HCT116 (cell line): ENCODE measurements at regions not wholly inside any gene's neighbourhood (a gene's known extent, or its start where the extent isn't known, plus 50 kb on each side); places are given as distances from the start of the nearest gene placed in this dataset.

Source experiments
- ATAC-seq: fragments of 200-7000 bp; cut with Tn5 transposase; 2 replicates; pipeline ENCODE4 v1.9.1; 2020; ENCODE audit warnings: mild to moderate bottlenecking, moderate library complexity
- BruUV-seq: library from RNA; stranded (reverse); fragments of 400-500 nt; replicated peaks from 2 replicates; lab custom pipeline; 2021; lab: Mats Ljungman, UMichigan
- CTCF ChIA-PET: fragments of 300-600 bp; sonication (Branson Sonifier 250); formaldehyde crosslinking; loops from one replicate; lab custom pipeline; 2021; ENCODE audit warnings: antibody characterized with exemption; lab: Charles Lee
- POLR2A ChIA-PET: fragments of 300-600, 350-600 bp; sonication (Branson Sonifier 250); formaldehyde crosslinking; loops from one replicate; lab custom pipeline; 2021; ENCODE audit warnings: antibody characterized with exemption; lab: Charles Lee
- RAD21 ChIA-PET, 2 experiments: fragments of 300-600 bp; sonication (Branson Sonifier 250); formaldehyde crosslinking; loops; one replicate each; lab custom pipeline; 2023; ENCODE audit warnings: low total read pairs in 2 of 2; ENCODE audit not compliant: uncharacterized antibody in 2 of 2, unreplicated experiment in 2 of 2, low non-redundant PET in 1 of 2; lab: Charles Lee
- DNase-seq: peaks from one replicate; pipeline ENCODE4 v3.0.0-alpha.2; 2010; ENCODE audit warnings: low read depth, low spot score
- H2AFZ ChIP-seq: fragments of 200-600 bp; shearing (Covaris generic), sonication (generic); 2 replicates; pipeline ENCODE4 v1.6.1; 2017; ENCODE audit warnings: low read depth, mixed run types, mixed read lengths, antibody characterized with exemption, low read length; ENCODE audit not compliant: poor library complexity, severe bottlenecking
- H3K27ac ChIP-seq: 2 replicates; pipeline ENCODE4 v1.5.1; 2012; ENCODE audit warnings: low read depth, low read length
- H3K27me3 ChIP-seq: fragments of 200-600 bp; sonication (generic); 2 replicates; pipeline ENCODE4 v1.6.1; 2016; ENCODE audit warnings: mixed run types, low read length, mixed read lengths; ENCODE audit not compliant: insufficient read depth
- H3K36me3 ChIP-seq, 2 experiments: fragments of 200-500 bp in 1 of 2; fragments of 200-600 bp in 1 of 2; sonication (Bioruptor generic) in 1 of 2; sonication (generic) in 1 of 2; 2 replicates each; pipeline versions ENCODE4 v1.5.1 to v1.6.1; 2014 to 2016; ENCODE audit warnings: low read length in 2 of 2, inconsistent platforms in 1 of 2, mixed read lengths in 1 of 2, mixed run types in 1 of 2; ENCODE audit not compliant: insufficient read depth in 2 of 2, control insufficient read depth in 1 of 2
- H3K4me1 ChIP-seq, 2 experiments: fragments of 200-600 bp in 1 of 2; sonication (generic) in 1 of 2; 2 replicates each; pipeline versions ENCODE4 v1.5.1 to v1.6.1; 2012 to 2017; ENCODE audit warnings: low read length in 2 of 2, inconsistent platforms in 1 of 2, mild to moderate bottlenecking in 1 of 2, mixed read lengths in 1 of 2, mixed run types in 1 of 2, moderate library complexity in 1 of 2; ENCODE audit not compliant: insufficient read depth in 2 of 2, control insufficient read depth in 1 of 2
- H3K4me2 ChIP-seq: fragments of 200-600 bp; sonication (generic); 2 replicates; pipeline ENCODE4 v1.6.1; 2017; ENCODE audit warnings: mixed run types, low read length, mixed read lengths
- H3K4me3 ChIP-seq, 2 experiments: fragments of 200-600 bp in 1 of 2; sonication (generic) in 1 of 2; replicated peaks in 1 of 2; 2 replicates each; pipeline ENCODE4 v1.5.1; 2011 to 2016; ENCODE audit warnings: low read length in 2 of 2, control low read depth in 1 of 2, low read depth in 1 of 2, mild to moderate bottlenecking in 1 of 2, mixed read lengths in 1 of 2, mixed run types in 1 of 2
- H3K79me2 ChIP-seq: fragments of 200-600 bp; sonication (generic); 2 replicates; pipeline ENCODE4 v1.6.1; 2017; ENCODE audit warnings: mild to moderate bottlenecking, mixed run types, low read length, moderate library complexity, mixed read lengths; ENCODE audit not compliant: insufficient read depth
- H3K9ac ChIP-seq: fragments of 200-600 bp; sonication (generic); 2 replicates; pipeline ENCODE4 v1.6.1; 2016; ENCODE audit warnings: low read length, mixed read lengths
- H3K9me2 ChIP-seq: fragments of 200-600 bp; sonication (generic), shearing (Covaris generic); 2 replicates; pipeline ENCODE4 v1.6.1; 2017; ENCODE audit warnings: mixed run types, mild to moderate bottlenecking, moderate library complexity; ENCODE audit not compliant: insufficient read depth
- H3K9me3 ChIP-seq, 2 experiments: fragments of 200-500 bp in 1 of 2; fragments of 200-600 bp in 1 of 2; sonication (Bioruptor generic) in 1 of 2; sonication (generic) in 1 of 2; 2 replicates each; pipeline ENCODE4 v1.6.1; 2014 to 2017; ENCODE audit warnings: low read length in 2 of 2, mixed read lengths in 2 of 2, inconsistent platforms in 1 of 2, low read depth in 1 of 2, mild to moderate bottlenecking in 1 of 2, mixed run types in 1 of 2, moderate library complexity in 1 of 2; ENCODE audit not compliant: control insufficient read depth in 1 of 2, insufficient read depth in 1 of 2
- H4K20me1 ChIP-seq: fragments of 200-600 bp; sonication (generic), shearing (Covaris generic); 2 replicates; pipeline ENCODE4 v1.6.1; 2017; ENCODE audit warnings: mixed run types, mild to moderate bottlenecking, moderate library complexity; ENCODE audit not compliant: insufficient read depth
- CEBPB ChIP-seq: IDR thresholded peaks from 2 replicates; pipeline ENCODE4 v1.6.1; 2012; ENCODE audit warnings: low read depth
- CTCF ChIP-seq, 3 experiments: fragments of 200-600 bp in 1 of 3; sonication (generic) in 1 of 3; IDR thresholded peaks in 2 of 3; conservative IDR thresholded peaks in 1 of 3; 2 replicates each; pipeline ENCODE4 v1.5.1; 2012 to 2017; ENCODE audit warnings: low read depth in 2 of 3, low read length in 2 of 3, antibody characterized with exemption in 1 of 3, borderline replicate concordance in 1 of 3, control low read depth in 1 of 3, mild to moderate bottlenecking in 1 of 3, mixed read lengths in 1 of 3, mixed run types in 1 of 3, moderate library complexity in 1 of 3; ENCODE audit not compliant: insufficient read depth in 1 of 3
- EGR1 ChIP-seq: IDR thresholded peaks from 2 replicates; pipeline ENCODE4 v1.6.1; 2012; ENCODE audit warnings: low read depth
- ELF1 ChIP-seq: IDR thresholded peaks from 2 replicates; pipeline ENCODE4 v1.6.1; 2012; ENCODE audit warnings: low read depth, borderline replicate concordance
- EZH2 ChIP-seq: fragments of 200-600 bp; sonication (generic); IDR thresholded peaks from 2 replicates; pipeline ENCODE4 v1.6.1; 2017; ENCODE audit warnings: antibody characterized with exemption, mixed run types
- POLR2AphosphoS5 ChIP-seq: IDR thresholded peaks from 2 replicates; pipeline ENCODE4 v1.6.1; 2011; ENCODE audit warnings: mild to moderate bottlenecking, low read depth, low read length, moderate library complexity
- SP1 ChIP-seq: IDR thresholded peaks from 2 replicates; pipeline ENCODE4 v1.6.1; 2012; ENCODE audit warnings: low read depth
- SRF ChIP-seq: IDR thresholded peaks from 2 replicates; pipeline ENCODE4 v1.6.1; 2012; ENCODE audit warnings: low read depth
- ZFX ChIP-seq: fragments of 450-650 bp; IDR thresholded peaks from 2 replicates; pipeline ENCODE4 v1.6.1; 2017
- intact Hi-C: fragments of 100-400 bp; cut with micrococcal nuclease; formaldehyde crosslinking; loops from 2 replicates; pipeline ENCODE4 v1.10.0; 2022

- H3K9me2 ChIP-seq = no peaks in the 10 kb centered on the region
- H3K36me3 ChIP-seq = no peaks in the 10 kb centered on the region
- H3K4me3 ChIP-seq = no peak overlapping the region
- ChIA-PET RAD21 (no interaction called here), POLR2A (no interaction called here), CTCF (no interaction called here)
- BruUV-seq = no TSS peak
- no peaks in the 10 kb centered on the region for H4K20me1 ChIP-seq
- H3K79me2 ChIP-seq = no peaks in the 10 kb centered on the region
- ATAC-seq (no peak), DNase-seq (no peak)
- no peaks in the 10 kb centered on the region for H3K9me3 ChIP-seq
- H3K4me1 ChIP-seq = no peaks in the 10 kb centered on the region
- no peak overlapping the region for H2AFZ ChIP-seq
- TF ChIP-seq SRF (no peak), POLR2AphosphoS5 (no peak), CEBPB (no peak), SP1 (no peak), EGR1 (no peak)
- H3K4me2 ChIP-seq = no peak overlapping the region
- H3K9ac ChIP-seq = no peak overlapping the region
- H3K27me3 ChIP-seq = peaks cover 19% of the 10 kb centered on the region; the same call in 1 of the 2 replicates
- no peak overlapping the region for H3K27ac ChIP-seq
- intact Hi-C loops = no loop called here
Measured at GRCh38 chr11:119904531-119905035, 175.6 kb upstream of the NECTIN1 start.

GRCh38 chr11:119903821-119904220 lies 174.8 kb upstream of the NECTIN1 start:
- no peak overlapping the region for H3K9ac ChIP-seq
- peaks cover 20% of the 10 kb centered on the region; the same call in 1 of the 2 replicates for H3K27me3 ChIP-seq
- no peaks in the 10 kb centered on the region for H3K9me2 ChIP-seq
- ATAC-seq = no peak
- no peaks in the 10 kb centered on the region for H4K20me1 ChIP-seq
- ChIA-PET CTCF (no interaction called here), RAD21 (no interaction called here)
- no peaks in the 10 kb centered on the region for H3K9me3 ChIP-seq
- no peaks in the 10 kb centered on the region for H3K4me1 ChIP-seq
- H3K4me2 ChIP-seq = no peak overlapping the region
- no TSS peak for BruUV-seq
- no peak for TF ChIP-seq CTCF (IDR thresholded peaks at IDR 0.05 in 2 of 3, conservative IDR thresholded peaks at IDR 0.05 in 1 of 3; ENCODE audit: borderline replicate concordance in 1 of 3, insufficient read depth in 1 of 3, low read depth in 2 of 3, low read length in 2 of 3)
- TF ChIP-seq EZH2 = no peak
- TF ChIP-seq ELF1 = no peak
- TF ChIP-seq ZFX = no peak
- no peak for TF ChIP-seq SP1
- TF ChIP-seq, all 23 proteins: peak for 0
- no peak overlapping the region for H3K4me3 ChIP-seq
- no peak for DNase-seq
- H3K79me2 ChIP-seq = no peaks in the 10 kb centered on the region
- H3K27ac ChIP-seq = no peak overlapping the region
- H2AFZ ChIP-seq = no peak overlapping the region
- intact Hi-C loops = no loop called here
- POLR2A ChIA-PET = no interaction called here
- no peaks in the 10 kb centered on the region for H3K36me3 ChIP-seq
